ENCODE measurements at regions not wholly inside any gene's neighbourhood (a gene's known extent, or its start where the extent isn't known, plus 50 kb on each side); places are given as distances from the start of the nearest gene placed in this dataset.

DNA sequence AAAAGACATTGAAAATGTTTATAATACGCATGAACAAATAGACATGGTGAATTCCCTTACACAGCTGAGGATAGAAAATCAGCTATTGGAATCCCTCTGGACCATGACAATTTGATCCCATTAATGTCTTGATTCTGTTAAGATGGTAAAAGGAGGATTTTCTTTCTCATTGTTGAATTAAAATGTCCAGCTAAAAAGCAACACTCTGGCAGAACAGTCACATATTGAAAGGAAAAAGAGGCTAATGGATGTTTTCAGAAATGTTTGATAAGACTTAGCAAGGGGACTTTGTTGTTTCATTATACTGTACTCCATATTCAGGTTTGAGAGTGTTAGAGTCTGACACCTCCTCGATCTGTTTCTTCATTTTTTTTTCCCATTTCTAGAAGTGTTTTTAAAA is 296.0 kb downstream of the OLFM4 start:
- no peak overlapping the region for H3K4me3 ChIP-seq (ENCODE audit: low read depth, low read length, poor library complexity, severe bottlenecking)
- H3K27me3 ChIP-seq (replicated peaks; ENCODE audit: insufficient read depth, low read depth, low read length, poor library complexity) = no peaks in the 10 kb centered on the region
- TF ChIP-seq, protein P1, sequence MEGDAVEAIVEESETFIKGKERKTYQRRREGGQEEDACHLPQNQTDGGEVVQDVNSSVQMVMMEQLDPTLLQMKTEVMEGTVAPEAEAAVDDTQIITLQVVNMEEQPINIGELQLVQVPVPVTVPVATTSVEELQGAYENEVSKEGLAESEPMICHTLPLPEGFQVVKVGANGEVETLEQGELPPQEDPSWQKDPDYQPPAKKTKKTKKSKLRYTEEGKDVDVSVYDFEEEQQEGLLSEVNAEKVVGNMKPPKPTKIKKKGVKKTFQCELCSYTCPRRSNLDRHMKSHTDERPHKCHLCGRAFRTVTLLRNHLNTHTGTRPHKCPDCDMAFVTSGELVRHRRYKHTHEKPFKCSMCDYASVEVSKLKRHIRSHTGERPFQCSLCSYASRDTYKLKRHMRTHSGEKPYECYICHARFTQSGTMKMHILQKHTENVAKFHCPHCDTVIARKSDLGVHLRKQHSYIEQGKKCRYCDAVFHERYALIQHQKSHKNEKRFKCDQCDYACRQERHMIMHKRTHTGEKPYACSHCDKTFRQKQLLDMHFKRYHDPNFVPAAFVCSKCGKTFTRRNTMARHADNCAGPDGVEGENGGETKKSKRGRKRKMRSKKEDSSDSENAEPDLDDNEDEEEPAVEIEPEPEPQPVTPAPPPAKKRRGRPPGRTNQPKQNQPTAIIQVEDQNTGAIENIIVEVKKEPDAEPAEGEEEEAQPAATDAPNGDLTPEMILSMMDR (conservative IDR thresholded peaks at IDR 0.05; ENCODE audit: low read depth, low read length) = no peak
- no peak for TF ChIP-seq EZH2 (IDR thresholded peaks at IDR 0.05; ENCODE audit: borderline replicate concordance, low read depth, low read length, poor library complexity, severe bottlenecking)
- ChIA-PET POLR2A (ENCODE audit: low non-redundant PET) (no interaction called here), CTCF (no interaction called here)
- no peak overlapping the region for H3K27ac ChIP-seq (ENCODE audit: low read depth, low read length, poor library complexity, severe bottlenecking)
- H3K9me3 ChIP-seq (ENCODE audit: low read depth, low read length, poor library complexity, severe bottlenecking) = no peaks in the 10 kb centered on the region
- no peaks in the 10 kb centered on the region for H3K4me1 ChIP-seq (ENCODE audit: insufficient read depth, low read length, poor library complexity, severe bottlenecking)
- no peaks in the 10 kb centered on the region for H3K36me3 ChIP-seq (ENCODE audit: insufficient read depth, low read length, poor library complexity, severe bottlenecking)
- DNase-seq (ENCODE audit: low spot score) = no peak
- intact Hi-C loops (cut with micrococcal nuclease; ENCODE audit: unreplicated experiment) = no loop called here
- BruUV-seq (replicated peaks) = no TSS peak

DNA sequence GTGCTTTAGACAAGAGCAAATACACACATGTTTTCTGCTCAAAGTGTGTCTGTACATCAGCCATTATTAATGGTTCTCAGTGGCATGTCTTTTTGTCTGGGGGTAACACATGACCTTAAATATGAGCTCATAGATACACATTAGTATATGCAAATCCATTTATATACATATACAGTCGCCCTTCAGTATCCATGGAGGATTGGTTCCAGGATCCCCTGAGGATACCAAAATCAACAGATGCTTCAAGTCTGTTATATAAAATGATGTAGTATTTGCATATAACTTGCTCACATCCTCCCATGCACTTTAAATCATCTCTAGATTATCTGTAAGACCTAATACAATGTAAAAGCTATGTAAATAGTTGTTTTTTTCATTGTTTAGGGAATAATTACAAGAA is 298.1 kb downstream of the OLFM4 start:
- H3K4me1 ChIP-seq (ENCODE audit: insufficient read depth, low read length, poor library complexity, severe bottlenecking) = no peaks in the 10 kb centered on the region
- intact Hi-C loops (cut with micrococcal nuclease; ENCODE audit: unreplicated experiment) = no loop called here
- POLR2A ChIA-PET (ENCODE audit: low non-redundant PET) = no interaction called here
- BruUV-seq (replicated peaks) = no TSS peak
- H3K27me3 ChIP-seq (replicated peaks; ENCODE audit: insufficient read depth, low read depth, low read length, poor library complexity) = no peaks in the 10 kb centered on the region
- H3K9me3 ChIP-seq (ENCODE audit: low read depth, low read length, poor library complexity, severe bottlenecking) = no peaks in the 10 kb centered on the region
- H3K4me3 ChIP-seq (ENCODE audit: low read depth, low read length, poor library complexity, severe bottlenecking) = no peak overlapping the region
- no peak overlapping the region for H3K27ac ChIP-seq (ENCODE audit: low read depth, low read length, poor library complexity, severe bottlenecking)
- no peaks in the 10 kb centered on the region for H3K36me3 ChIP-seq (ENCODE audit: insufficient read depth, low read length, poor library complexity, severe bottlenecking)
- TF ChIP-seq EZH2 (IDR thresholded peaks at IDR 0.05; ENCODE audit: borderline replicate concordance, low read depth, low read length, poor library complexity, severe bottlenecking) = no peak
- TF ChIP-seq, protein P1 (conservative IDR thresholded peaks at IDR 0.05; ENCODE audit: low read depth, low read length) = no peak
- DNase-seq (ENCODE audit: low spot score) = no peak
- CTCF ChIA-PET = no interaction called here

DNA sequence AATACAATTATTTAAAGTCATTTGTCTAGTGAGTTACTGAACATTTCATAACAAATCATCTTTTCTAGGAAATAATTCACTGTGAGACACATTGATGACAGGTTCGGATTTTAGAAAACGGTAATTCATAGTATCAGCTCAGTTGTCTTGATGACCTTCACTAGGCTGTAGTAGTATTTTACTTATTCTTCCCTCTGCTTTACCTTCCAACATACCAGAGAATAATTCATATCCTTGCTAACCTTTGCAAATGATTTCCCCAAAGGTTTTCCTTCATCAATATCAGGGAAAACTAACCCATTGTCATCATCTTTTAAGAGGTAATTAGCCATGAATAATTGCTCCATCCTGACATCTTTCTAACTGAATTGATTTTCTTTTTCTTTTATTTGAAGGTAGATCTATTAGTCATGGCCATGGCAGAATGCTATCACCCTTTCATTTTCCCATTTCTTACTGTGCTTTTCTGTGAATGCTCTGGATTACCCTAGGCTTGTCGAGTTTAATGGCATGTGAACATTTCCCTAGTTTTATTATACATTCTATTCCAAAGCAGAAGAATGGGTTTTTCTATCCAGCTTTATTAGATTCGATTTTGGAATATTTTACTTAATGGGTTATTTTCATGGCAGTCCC is 299.2 kb downstream of the OLFM4 start:
- ChIA-PET POLR2A (ENCODE audit: low non-redundant PET) (no interaction called here), CTCF (no interaction called here)
- Histone ChIP-seq H3K4me1 (ENCODE audit: insufficient read depth, low read length, poor library complexity, severe bottlenecking) (no peaks in the 10 kb centered on the region), H3K27me3 (replicated peaks; ENCODE audit: insufficient read depth, low read depth, low read length, poor library complexity) (no peaks in the 10 kb centered on the region), H3K36me3 (ENCODE audit: insufficient read depth, low read length, poor library complexity, severe bottlenecking) (no peaks in the 10 kb centered on the region), H3K9me3 (ENCODE audit: low read depth, low read length, poor library complexity, severe bottlenecking) (no peaks in the 10 kb centered on the region), H3K27ac (ENCODE audit: low read depth, low read length, poor library complexity, severe bottlenecking) (no peak overlapping the region), H3K4me3 (ENCODE audit: low read depth, low read length, poor library complexity, severe bottlenecking) (no peak overlapping the region)
- TF ChIP-seq, protein P1 (conservative IDR thresholded peaks at IDR 0.05; ENCODE audit: low read depth, low read length) = no peak
- no peak for TF ChIP-seq EZH2 (IDR thresholded peaks at IDR 0.05; ENCODE audit: borderline replicate concordance, low read depth, low read length, poor library complexity, severe bottlenecking)
- no TSS peak for BruUV-seq (replicated peaks)
- intact Hi-C loops (cut with micrococcal nuclease; ENCODE audit: unreplicated experiment) = no loop called here
- DNase-seq (ENCODE audit: low spot score) = no peak

Data from A673 (cell line).